HEK293 (cell line): ENCODE measurements at regions not wholly inside any gene's neighbourhood (a gene's known extent, or its start where the extent isn't known, plus 50 kb on each side); places are given as distances from the start of the nearest gene placed in this dataset.

Experiments
- CTCF ChIA-PET: fragments of 350-600 bp; formaldehyde crosslinking; extraction: SDS; loops from one replicate; lab custom pipeline; 2021; ENCODE audit warnings: antibody characterized with exemption; lab: Yijun Ruan, JAX
- POLR2A ChIA-PET: fragments of 300-600 bp; formaldehyde crosslinking; extraction: SDS; loops from one replicate; lab custom pipeline; 2020; ENCODE audit warnings: antibody characterized with exemption, inconsistent platforms; lab: Yijun Ruan, JAX
- H3K27ac ChIP-seq: fragments of 200-500 bp; sonication (Bioruptor generic); 2 replicates; pipeline ENCODE4 v1.5.1; 2014; ENCODE audit warnings: low read depth, low read length, control low read depth, inconsistent platforms; ENCODE audit errors: extremely low read depth
- H3K36me3 ChIP-seq, 2 experiments: fragments of 200-500 bp in 1 of 2; sonication (Bioruptor generic) in 1 of 2; 1 replicate in 1 of 2; 2 replicates in 1 of 2; pipeline ENCODE4 v1.5.1; 2014 to 2017; ENCODE audit warnings: inconsistent platforms in 2 of 2, low read length in 2 of 2; ENCODE audit not compliant: control insufficient read depth in 2 of 2, insufficient read depth in 1 of 2
- H3K4me1 ChIP-seq: fragments of 200-500 bp; sonication (Bioruptor generic); 2 replicates; pipeline ENCODE4 v1.5.1; 2014; ENCODE audit warnings: mild to moderate bottlenecking, low read length, inconsistent platforms; ENCODE audit not compliant: control insufficient read depth, insufficient read depth
- H3K4me3 ChIP-seq: 2 replicates; pipeline ENCODE4 v1.5.1; 2011; ENCODE audit warnings: low read depth, mild to moderate bottlenecking, control low read depth, low read length, moderate library complexity
- H3K9me3 ChIP-seq: fragments of 200-500 bp; sonication (Bioruptor generic); 2 replicates; pipeline ENCODE4 v1.5.1; 2014; ENCODE audit warnings: low read depth, low read length, inconsistent platforms; ENCODE audit not compliant: control insufficient read depth, insufficient read depth
- HOXA7 ChIP-seq: sonication (generic); formaldehyde crosslinking; IDR thresholded peaks from 2 replicates; pipeline ENCODE4 v1.8.1; 2022; ENCODE audit warnings: missing genetic modification reagents, borderline replicate concordance
- KLF1 ChIP-seq: fragments of 450-650 bp; formaldehyde crosslinking; IDR thresholded peaks from 2 replicates; pipeline ENCODE4 v1.5.1; 2016; ENCODE audit warnings: missing biosample characterization, missing genetic modification characterization
- KLF9 ChIP-seq: fragments of 450-650 bp; formaldehyde crosslinking; IDR thresholded peaks from 2 replicates; pipeline ENCODE4 v1.5.1; 2016; ENCODE audit warnings: missing biosample characterization, missing genetic modification characterization, low read depth
- SCRT2 ChIP-seq: fragments of 450-650 bp; formaldehyde crosslinking; IDR thresholded peaks from 2 replicates; pipeline ENCODE4 v1.5.1; 2016; ENCODE audit warnings: missing biosample characterization, missing genetic modification characterization
- YY2 ChIP-seq: fragments of 450-650 bp; formaldehyde crosslinking; IDR thresholded peaks from 2 replicates; pipeline ENCODE4 v1.5.1; 2016; ENCODE audit warnings: missing biosample characterization, missing genetic modification characterization
- ZBTB7A ChIP-seq: fragments of 450-650 bp; formaldehyde crosslinking; IDR thresholded peaks from 2 replicates; pipeline ENCODE4 v1.5.1; 2016; ENCODE audit warnings: low read depth, missing biosample characterization, missing genetic modification characterization
- ZBTB8A ChIP-seq: fragments of 450-650 bp; formaldehyde crosslinking; IDR thresholded peaks from 2 replicates; pipeline ENCODE4 v1.5.1; 2016; ENCODE audit warnings: missing biosample characterization, missing genetic modification characterization
- ZFP41 ChIP-seq: fragments of 450-650 bp; formaldehyde crosslinking; IDR thresholded peaks from 2 replicates; pipeline ENCODE4 v1.5.1; 2016; ENCODE audit warnings: missing biosample characterization, missing genetic modification characterization, borderline replicate concordance
- ZNF138 ChIP-seq: fragments of 450-650 bp; formaldehyde crosslinking; IDR thresholded peaks from 2 replicates; pipeline ENCODE4 v1.5.1; 2016; ENCODE audit warnings: missing biosample characterization, missing genetic modification characterization, borderline replicate concordance
- ZNF169 ChIP-seq: fragments of 450-650 bp; formaldehyde crosslinking; IDR thresholded peaks from 2 replicates; pipeline ENCODE4 v1.5.1; 2016; ENCODE audit warnings: missing biosample characterization, missing genetic modification characterization
- ZNF19 ChIP-seq: fragments of 450-650 bp; formaldehyde crosslinking; IDR thresholded peaks from 2 replicates; pipeline ENCODE4; 2016; ENCODE audit warnings: missing biosample characterization, missing genetic modification characterization, low read depth
- ZNF214 ChIP-seq: fragments of 450-650 bp; formaldehyde crosslinking; IDR thresholded peaks from 2 replicates; pipeline ENCODE4 v1.5.1; 2017; ENCODE audit warnings: missing biosample characterization, mild to moderate bottlenecking, missing genetic modification characterization, borderline replicate concordance
- ZNF23 ChIP-seq: fragments of 450-650 bp; formaldehyde crosslinking; IDR thresholded peaks from 2 replicates; pipeline ENCODE4 v1.5.1; 2016; ENCODE audit warnings: missing biosample characterization, missing genetic modification characterization, borderline replicate concordance
- ZNF24 ChIP-seq: fragments of 450-650 bp; formaldehyde crosslinking; IDR thresholded peaks from 2 replicates; pipeline ENCODE4 v1.5.1; 2016; ENCODE audit warnings: missing biosample characterization, missing genetic modification characterization
- ZNF302 ChIP-seq: fragments of 450-650 bp; formaldehyde crosslinking; IDR thresholded peaks from 2 replicates; pipeline ENCODE4 v1.5.1; 2016; ENCODE audit warnings: missing biosample characterization, missing genetic modification characterization, low read depth
- ZNF350 ChIP-seq: fragments of 450-650 bp; formaldehyde crosslinking; IDR thresholded peaks from 2 replicates; pipeline ENCODE4 v1.5.0; 2017; ENCODE audit warnings: missing biosample characterization, mild to moderate bottlenecking, missing genetic modification characterization
- ZNF37A ChIP-seq: fragments of 450-650 bp; IDR thresholded peaks from 2 replicates; pipeline ENCODE4 v1.5.1; 2018; ENCODE audit warnings: missing biosample characterization, missing genetic modification characterization
- ZNF416 ChIP-seq: fragments of 450-650 bp; formaldehyde crosslinking; IDR thresholded peaks from 2 replicates; pipeline ENCODE4 v1.5.1; 2016; ENCODE audit warnings: missing biosample characterization, missing genetic modification characterization
- ZNF423 ChIP-seq: fragments of 450-650 bp; formaldehyde crosslinking; IDR thresholded peaks from 2 replicates; pipeline ENCODE4 v1.5.1; 2016; ENCODE audit warnings: missing biosample characterization, missing genetic modification characterization
- ZNF426 ChIP-seq: fragments of 450-650 bp; formaldehyde crosslinking; IDR thresholded peaks from 2 replicates; pipeline ENCODE4 v1.5.1; 2017; ENCODE audit warnings: missing biosample characterization, missing genetic modification characterization, mild to moderate bottlenecking, inconsistent platforms, moderate library complexity
- ZNF610 ChIP-seq: fragments of 450-650 bp; formaldehyde crosslinking; IDR thresholded peaks from 2 replicates; pipeline ENCODE4 v1.5.1; 2016; ENCODE audit warnings: missing biosample characterization, missing genetic modification characterization, borderline replicate concordance
- ZNF660 ChIP-seq: fragments of 450-650 bp; IDR thresholded peaks from 2 replicates; pipeline ENCODE4 v1.5.1; 2018; ENCODE audit warnings: missing biosample characterization, mild to moderate bottlenecking, missing genetic modification characterization
- ZNF776 ChIP-seq: fragments of 450-650 bp; formaldehyde crosslinking; IDR thresholded peaks from 2 replicates; pipeline ENCODE4 v1.5.0; 2017; ENCODE audit warnings: missing biosample characterization, missing genetic modification characterization, borderline replicate concordance
- ZNF785 ChIP-seq: fragments of 450-650 bp; formaldehyde crosslinking; IDR thresholded peaks from 2 replicates; pipeline ENCODE4 v1.5.1; 2016; ENCODE audit warnings: missing biosample characterization, missing genetic modification characterization
- TF ChIP-seq, protein P1 (sequence below): fragments of 450-650 bp; formaldehyde crosslinking; optimal IDR thresholded peaks from 2 replicates; pipeline ENCODE3; 2016; ENCODE audit warnings: missing biosample characterization, mild to moderate bottlenecking, missing genetic modification characterization
- TF ChIP-seq, protein P2 (sequence below): fragments of 450-650 bp; formaldehyde crosslinking; IDR thresholded peaks from 2 replicates; pipeline ENCODE4 v1.5.1; 2016; ENCODE audit warnings: missing biosample characterization, missing genetic modification characterization
- TF ChIP-seq, protein P3 (sequence below): fragments of 450-650 bp; formaldehyde crosslinking; IDR thresholded peaks from 2 replicates; pipeline ENCODE4 v1.5.1; 2016; ENCODE audit warnings: missing biosample characterization, missing genetic modification characterization
- TF ChIP-seq, protein P4 (sequence below): fragments of 450-650 bp; IDR thresholded peaks from 2 replicates; pipeline ENCODE4 v1.5.1; 2018; ENCODE audit warnings: missing biosample characterization, mild to moderate bottlenecking, missing genetic modification characterization
- TF ChIP-seq, protein P5 (sequence below): fragments of 450-650 bp; formaldehyde crosslinking; IDR thresholded peaks from 2 replicates; pipeline ENCODE4 v1.5.1; 2016; ENCODE audit warnings: missing biosample characterization, missing genetic modification characterization, low read depth

DNA sequence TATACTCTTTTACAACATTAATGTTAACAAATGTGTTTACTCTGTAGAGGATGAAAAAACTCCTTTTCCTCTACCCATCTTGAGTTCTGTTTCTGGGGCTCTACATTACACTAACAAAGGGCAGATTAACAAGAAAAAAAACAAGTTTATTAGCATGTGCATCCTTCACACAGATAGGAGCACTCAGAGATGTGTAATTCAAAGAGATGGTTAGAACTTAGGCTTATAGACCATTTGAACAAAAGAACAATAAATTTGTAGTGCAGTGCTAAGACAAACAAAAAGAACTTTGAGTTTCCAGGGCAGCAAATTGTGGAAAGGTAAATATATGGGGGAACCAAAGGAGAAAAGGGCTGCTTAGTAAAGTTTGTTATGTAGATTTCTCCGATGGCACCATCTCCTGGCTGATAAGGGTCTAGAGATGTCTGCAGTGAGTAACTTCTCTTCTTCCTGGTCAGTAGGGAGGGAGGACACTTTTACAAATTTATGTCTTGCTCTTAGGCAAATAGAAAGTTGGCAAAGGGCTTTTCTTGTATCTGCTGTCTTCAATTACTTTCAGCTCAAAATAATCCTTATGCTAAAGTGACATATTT is 1249.9 kb upstream of the TENM3 start:
- Histone ChIP-seq H3K36me3 (no peaks in the 10 kb centered on the region), H3K4me1 (no peaks in the 10 kb centered on the region), H3K4me3 (no peak overlapping the region), H3K9me3 (no peaks in the 10 kb centered on the region), H3K27ac (no peak overlapping the region)
- ChIA-PET POLR2A (no interaction called here), CTCF (no interaction called here)
- TF ChIP-seq ZNF660: no peak
- TF ChIP-seq, protein P1, sequence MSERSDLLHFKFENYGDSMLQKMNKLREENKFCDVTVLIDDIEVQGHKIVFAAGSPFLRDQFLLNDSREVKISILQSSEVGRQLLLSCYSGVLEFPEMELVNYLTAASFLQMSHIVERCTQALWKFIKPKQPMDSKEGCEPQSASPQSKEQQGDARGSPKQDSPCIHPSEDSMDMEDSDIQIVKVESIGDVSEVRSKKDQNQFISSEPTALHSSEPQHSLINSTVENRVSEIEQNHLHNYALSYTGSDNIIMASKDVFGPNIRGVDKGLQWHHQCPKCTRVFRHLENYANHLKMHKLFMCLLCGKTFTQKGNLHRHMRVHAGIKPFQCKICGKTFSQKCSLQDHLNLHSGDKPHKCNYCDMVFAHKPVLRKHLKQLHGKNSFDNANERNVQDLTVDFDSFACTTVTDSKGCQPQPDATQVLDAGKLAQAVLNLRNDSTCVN (tag by site-specific recombination): no peak
- TF ChIP-seq ZFP41 (tag by site-specific recombination): no peak
- no peak for TF ChIP-seq ZNF776 (tag by site-specific recombination)
- TF ChIP-seq ZNF302 (tag by site-specific recombination): no peak
- TF ChIP-seq ZNF24 (tag by site-specific recombination): no peak
- TF ChIP-seq HOXA7: no peak
- no peak for TF ChIP-seq ZNF785 (tag by site-specific recombination)
- TF ChIP-seq, protein P2, sequence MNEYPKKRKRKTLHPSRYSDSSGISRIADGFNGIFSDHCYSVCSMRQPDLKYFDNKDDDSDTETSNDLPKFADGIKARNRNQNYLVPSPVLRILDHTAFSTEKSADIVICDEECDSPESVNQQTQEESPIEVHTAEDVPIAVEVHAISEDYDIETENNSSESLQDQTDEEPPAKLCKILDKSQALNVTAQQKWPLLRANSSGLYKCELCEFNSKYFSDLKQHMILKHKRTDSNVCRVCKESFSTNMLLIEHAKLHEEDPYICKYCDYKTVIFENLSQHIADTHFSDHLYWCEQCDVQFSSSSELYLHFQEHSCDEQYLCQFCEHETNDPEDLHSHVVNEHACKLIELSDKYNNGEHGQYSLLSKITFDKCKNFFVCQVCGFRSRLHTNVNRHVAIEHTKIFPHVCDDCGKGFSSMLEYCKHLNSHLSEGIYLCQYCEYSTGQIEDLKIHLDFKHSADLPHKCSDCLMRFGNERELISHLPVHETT (tag by site-specific recombination): no peak
- TF ChIP-seq, protein P3, sequence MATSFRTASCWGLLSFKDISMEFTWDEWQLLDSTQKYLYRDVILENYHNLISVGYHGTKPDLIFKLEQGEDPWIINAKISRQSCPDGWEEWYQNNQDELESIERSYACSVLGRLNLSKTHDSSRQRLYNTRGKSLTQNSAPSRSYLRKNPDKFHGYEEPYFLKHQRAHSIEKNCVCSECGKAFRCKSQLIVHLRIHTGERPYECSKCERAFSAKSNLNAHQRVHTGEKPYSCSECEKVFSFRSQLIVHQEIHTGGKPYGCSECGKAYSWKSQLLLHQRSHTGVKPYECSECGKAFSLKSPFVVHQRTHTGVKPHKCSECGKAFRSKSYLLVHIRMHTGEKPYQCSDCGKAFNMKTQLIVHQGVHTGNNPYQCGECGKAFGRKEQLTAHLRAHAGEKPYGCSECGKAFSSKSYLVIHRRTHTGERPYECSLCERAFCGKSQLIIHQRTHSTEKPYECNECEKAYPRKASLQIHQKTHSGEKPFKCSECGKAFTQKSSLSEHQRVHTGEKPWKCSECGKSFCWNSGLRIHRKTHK: no peak
- TF ChIP-seq ZNF610: no peak
- TF ChIP-seq ZNF19 (tag by site-specific recombination): no peak
- TF ChIP-seq ZNF350 (tag by site-specific recombination): no peak
- no peak for TF ChIP-seq KLF1 (tag by site-specific recombination)
- TF ChIP-seq, all 188 proteins: peak for 0

DNA sequence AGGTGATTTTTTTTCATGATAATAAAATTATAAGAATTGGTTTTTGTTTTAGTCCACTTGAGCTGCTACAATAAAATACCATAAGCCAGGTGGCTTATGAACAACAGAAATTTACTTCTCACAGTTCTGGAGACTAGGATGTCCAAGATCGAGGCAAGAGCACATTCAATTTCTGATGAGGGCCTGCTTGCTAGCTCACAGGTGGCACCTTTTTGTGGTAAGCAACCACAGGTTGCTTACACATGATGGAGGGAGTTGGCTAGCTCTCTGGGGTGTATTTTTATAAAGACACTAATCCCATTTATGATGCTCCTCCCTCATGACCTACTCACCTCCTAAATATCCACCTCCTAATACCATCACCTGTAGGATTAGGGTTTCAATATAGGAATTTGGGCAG is 1248.5 kb upstream of the TENM3 start:
- H3K4me1 ChIP-seq: peaks cover 2% of the 10 kb centered on the region; the same call in 1 of the 2 replicates
- H3K27ac ChIP-seq: no peak overlapping the region
- ChIA-PET CTCF (no interaction called here), POLR2A (no interaction called here)
- H3K36me3 ChIP-seq: no peaks in the 10 kb centered on the region
- H3K9me3 ChIP-seq: no peaks in the 10 kb centered on the region
- H3K4me3 ChIP-seq: no peak overlapping the region
- TF ChIP-seq, protein P4, sequence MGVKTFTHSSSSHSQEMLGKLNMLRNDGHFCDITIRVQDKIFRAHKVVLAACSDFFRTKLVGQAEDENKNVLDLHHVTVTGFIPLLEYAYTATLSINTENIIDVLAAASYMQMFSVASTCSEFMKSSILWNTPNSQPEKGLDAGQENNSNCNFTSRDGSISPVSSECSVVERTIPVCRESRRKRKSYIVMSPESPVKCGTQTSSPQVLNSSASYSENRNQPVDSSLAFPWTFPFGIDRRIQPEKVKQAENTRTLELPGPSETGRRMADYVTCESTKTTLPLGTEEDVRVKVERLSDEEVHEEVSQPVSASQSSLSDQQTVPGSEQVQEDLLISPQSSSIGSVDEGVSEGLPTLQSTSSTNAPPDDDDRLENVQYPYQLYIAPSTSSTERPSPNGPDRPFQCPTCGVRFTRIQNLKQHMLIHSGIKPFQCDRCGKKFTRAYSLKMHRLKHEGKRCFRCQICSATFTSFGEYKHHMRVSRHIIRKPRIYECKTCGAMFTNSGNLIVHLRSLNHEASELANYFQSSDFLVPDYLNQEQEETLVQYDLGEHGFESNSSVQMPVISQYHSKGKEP: no peak
- TF ChIP-seq SCRT2: no peak
- no peak for TF ChIP-seq ZNF19 (tag by site-specific recombination)
- no peak for TF ChIP-seq ZNF426 (tag by site-specific recombination)
- TF ChIP-seq ZNF23 (tag by site-specific recombination): no peak
- TF ChIP-seq, protein P5, sequence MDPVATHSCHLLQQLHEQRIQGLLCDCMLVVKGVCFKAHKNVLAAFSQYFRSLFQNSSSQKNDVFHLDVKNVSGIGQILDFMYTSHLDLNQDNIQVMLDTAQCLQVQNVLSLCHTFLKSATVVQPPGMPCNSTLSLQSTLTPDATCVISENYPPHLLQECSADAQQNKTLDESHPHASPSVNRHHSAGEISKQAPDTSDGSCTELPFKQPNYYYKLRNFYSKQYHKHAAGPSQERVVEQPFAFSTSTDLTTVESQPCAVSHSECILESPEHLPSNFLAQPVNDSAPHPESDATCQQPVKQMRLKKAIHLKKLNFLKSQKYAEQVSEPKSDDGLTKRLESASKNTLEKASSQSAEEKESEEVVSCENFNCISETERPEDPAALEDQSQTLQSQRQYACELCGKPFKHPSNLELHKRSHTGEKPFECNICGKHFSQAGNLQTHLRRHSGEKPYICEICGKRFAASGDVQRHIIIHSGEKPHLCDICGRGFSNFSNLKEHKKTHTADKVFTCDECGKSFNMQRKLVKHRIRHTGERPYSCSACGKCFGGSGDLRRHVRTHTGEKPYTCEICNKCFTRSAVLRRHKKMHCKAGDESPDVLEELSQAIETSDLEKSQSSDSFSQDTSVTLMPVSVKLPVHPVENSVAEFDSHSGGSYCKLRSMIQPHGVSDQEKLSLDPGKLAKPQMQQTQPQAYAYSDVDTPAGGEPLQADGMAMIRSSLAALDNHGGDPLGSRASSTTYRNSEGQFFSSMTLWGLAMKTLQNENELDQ: no peak
- no peak for TF ChIP-seq ZBTB7A (tag by site-specific recombination)
- TF ChIP-seq ZNF416 (tag by site-specific recombination): no peak
- no peak for TF ChIP-seq ZNF423
- no peak for TF ChIP-seq KLF9
- TF ChIP-seq ZNF138 (tag by site-specific recombination): no peak
- TF ChIP-seq ZNF169: no peak
- TF ChIP-seq ZBTB8A: no peak
- no peak for TF ChIP-seq YY2 (tag by site-specific recombination)
- TF ChIP-seq ZNF214: no peak
- no peak for TF ChIP-seq ZNF37A
